Heart left ventricle (tissue), 13 donors: ENCODE measurements at regions not wholly inside any gene's neighbourhood (a gene's known extent, or its start where the extent isn't known, plus 50 kb on each side); places are given as distances from the start of the nearest gene placed in this dataset.

ENCODE experiments used
- POLR2A ChIP-seq, 2 donors: fragments of 450-650 bp; IDR thresholded peaks; one replicate each; pipeline ENCODE4 v1.6.1; 2017; ENCODE audit warnings: antibody characterized with exemption in 2 of 2, mild to moderate bottlenecking in 2 of 2, moderate library complexity in 2 of 2
- TF ChIP-seq, protein P1 (sequence below), 12 donors: fragments of 200-600 bp; sonication (generic) in 4 of 12; IDR thresholded peaks; one replicate each; pipeline versions ENCODE4 v1.5.0 to v1.8.0; 2018 to 2022; ENCODE audit warnings: antibody characterized with exemption in 12 of 12, mild to moderate bottlenecking in 5 of 12
- donor health status: ischemic (EF 13 %, LVEDD 7.1; RV severe dilation, severe dysfunction).
- donor health status: DM: no; HTN: yes; CAD: no.
- donor health status: DM: no; HTN: no; CAD: no.
- donor health status: ischemic (EF 25% LVEDD 6.9; RV normal size, moderate dysfunction).
- donor health status: ischemic (EF 25% LVEDD 5.7; RV mildly dilated, moderate dysfunction).
- donor health status: ischemic (EF 35%, LVEDD 5.7; RV mildly dilated, moderate dysfunction).
- donor health status: nonischemic (EF 11% LVEDD 7.7; RV severe dilation, severe dysfunction).
- donor health status: DM: yes; HTN: yes; CAD: no.
- donor health status: PGD.
- donor health status: ischemic (EF 29% LVEDD 5.4; RV normal size, mild dysfunction).
- donor health status: nonischemic (EF 23%, LVEDD 6.1; RV moderate dilation, normal function).

- TF ChIP-seq, protein P1, sequence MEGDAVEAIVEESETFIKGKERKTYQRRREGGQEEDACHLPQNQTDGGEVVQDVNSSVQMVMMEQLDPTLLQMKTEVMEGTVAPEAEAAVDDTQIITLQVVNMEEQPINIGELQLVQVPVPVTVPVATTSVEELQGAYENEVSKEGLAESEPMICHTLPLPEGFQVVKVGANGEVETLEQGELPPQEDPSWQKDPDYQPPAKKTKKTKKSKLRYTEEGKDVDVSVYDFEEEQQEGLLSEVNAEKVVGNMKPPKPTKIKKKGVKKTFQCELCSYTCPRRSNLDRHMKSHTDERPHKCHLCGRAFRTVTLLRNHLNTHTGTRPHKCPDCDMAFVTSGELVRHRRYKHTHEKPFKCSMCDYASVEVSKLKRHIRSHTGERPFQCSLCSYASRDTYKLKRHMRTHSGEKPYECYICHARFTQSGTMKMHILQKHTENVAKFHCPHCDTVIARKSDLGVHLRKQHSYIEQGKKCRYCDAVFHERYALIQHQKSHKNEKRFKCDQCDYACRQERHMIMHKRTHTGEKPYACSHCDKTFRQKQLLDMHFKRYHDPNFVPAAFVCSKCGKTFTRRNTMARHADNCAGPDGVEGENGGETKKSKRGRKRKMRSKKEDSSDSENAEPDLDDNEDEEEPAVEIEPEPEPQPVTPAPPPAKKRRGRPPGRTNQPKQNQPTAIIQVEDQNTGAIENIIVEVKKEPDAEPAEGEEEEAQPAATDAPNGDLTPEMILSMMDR (IDR thresholded peaks at IDR 0.05): no peak
- no peak for TF ChIP-seq POLR2A (IDR thresholded peaks at IDR 0.05)
Observed at GRCh38 chr16:52033992-52034391, 513.0 kb downstream of the TOX3 start.
